ENCODE measurements at regions not wholly inside any gene's neighbourhood (a gene's known extent, or its start where the extent isn't known, plus 50 kb on each side); places are given as distances from the start of the nearest gene placed in this dataset.
"Not testable (repeated sequence)": the region's sequence is repeated elsewhere in the genome, so short reads cannot be mapped to it uniquely, and the experiment has no call there.

GRCh38 chr1:86633306-86633838 lies 71.0 kb upstream of the SH3GLB1 start:
- not testable (repeated sequence) for TF ChIP-seq CTCF (conservative IDR thresholded peaks at IDR 0.05 in 1 of 2, IDR thresholded peaks at IDR 0.05 in 1 of 2; ENCODE audit: low read depth in 1 of 2, low read length in 2 of 2); EZH2 (IDR thresholded peaks at IDR 0.05; ENCODE audit: low read length, missing control alignments)

All from fibroblast of lung (primary cell).